T-helper 2 cell treated with Interferon-gamma antibody and Interleukin-4, amounts not matched to agents 5 μg/mL and 100 μg/mL, for 36 hours (primary cell): ENCODE measurements at regions not wholly inside any gene's neighbourhood (a gene's known extent, or its start where the extent isn't known, plus 50 kb on each side); places are given as distances from the start of the nearest gene placed in this dataset.

ENCODE experiments used
- DNase-seq: peaks from one replicate; pipeline ENCODE4 v3.0.0; 2021; ENCODE audit warnings: low spot score
- H3K27ac Mint-ChIP-seq: one replicate; pipeline ENCODE4 v1.8.0; 2021; ENCODE audit warnings: mild to moderate bottlenecking, mixed read lengths
- H3K27me3 Mint-ChIP-seq: one replicate; pipeline ENCODE4 v1.8.0; 2021; ENCODE audit warnings: low read depth, mixed read lengths
- H3K36me3 Mint-ChIP-seq: one replicate; pipeline ENCODE4 v1.8.0; 2021; ENCODE audit warnings: low read depth, mixed read lengths
- H3K4me1 Mint-ChIP-seq: one replicate; pipeline ENCODE4 v1.8.0; 2021; ENCODE audit warnings: low read depth, mixed read lengths
- H3K4me3 Mint-ChIP-seq: one replicate; pipeline ENCODE4 v1.8.0; 2022; ENCODE audit warnings: mild to moderate bottlenecking, moderate library complexity, mixed read lengths
- H3K9me3 Mint-ChIP-seq: one replicate; pipeline ENCODE4 v1.8.0; 2021; ENCODE audit warnings: mixed read lengths

GRCh38 chr10:2137549-2138174, 400.3 kb upstream of the ADARB2 start:
- H3K36me3 Mint-ChIP-seq: no peaks in the 10 kb centered on the region
- DNase-seq: no peak

DNA sequence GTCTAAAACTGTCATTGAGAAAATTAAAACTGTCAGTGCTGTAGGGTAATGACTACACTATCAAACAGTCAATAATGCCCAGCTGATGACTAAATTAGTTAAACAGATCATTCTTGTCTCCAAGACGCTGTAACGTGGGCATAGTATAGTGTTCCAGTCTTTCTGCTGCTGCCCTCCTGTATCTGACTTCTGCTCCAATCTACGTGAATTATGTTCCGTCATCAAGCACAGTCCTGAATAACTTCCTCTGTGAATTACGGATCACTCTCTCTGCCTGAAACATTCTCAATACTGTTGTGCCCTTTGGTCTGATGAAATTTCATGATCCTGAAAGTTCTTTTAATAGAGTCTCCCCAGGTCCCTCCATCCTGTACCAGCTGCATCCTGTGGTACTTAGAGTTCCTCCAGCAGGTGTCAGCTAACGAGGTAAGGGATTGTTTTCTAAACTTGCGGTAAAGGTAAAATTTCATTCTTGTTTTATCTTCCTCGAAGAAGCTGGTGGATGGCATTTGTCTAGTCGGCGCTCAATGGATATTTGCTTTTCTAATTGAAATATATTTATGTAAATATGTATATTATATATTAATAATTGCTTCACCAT, 393.5 kb upstream of the ADARB2 start:
- Mint-ChIP-seq H3K36me3 (no peaks in the 10 kb centered on the region), H3K4me1 (no peaks in the 10 kb centered on the region), H3K4me3 (no peak overlapping the region), H3K27ac (no peak overlapping the region), H3K27me3 (no peaks in the 10 kb centered on the region), H3K9me3 (no peaks in the 10 kb centered on the region)
- no peak for DNase-seq

More at GRCh38 chr10:2137549-2138174, 400.3 kb upstream of the ADARB2 start:
- Mint-ChIP-seq H3K4me3 (no peak overlapping the region), H3K4me1 (no peaks in the 10 kb centered on the region), H3K27ac (no peak overlapping the region), H3K9me3 (no peaks in the 10 kb centered on the region), H3K27me3 (no peaks in the 10 kb centered on the region)

GRCh38 chr10:2128991-2129390, 391.7 kb upstream of the ADARB2 start:
- Mint-ChIP-seq H3K9me3 (no peaks in the 10 kb centered on the region), H3K36me3 (no peaks in the 10 kb centered on the region), H3K4me1 (no peaks in the 10 kb centered on the region), H3K4me3 (no peak overlapping the region), H3K27me3 (no peaks in the 10 kb centered on the region), H3K27ac (no peak overlapping the region)
- DNase-seq: no peak

GRCh38 chr10:2124135-2124534, 386.8 kb upstream of the ADARB2 start:
- H3K27ac Mint-ChIP-seq: no peak overlapping the region
- H3K36me3 Mint-ChIP-seq: no peaks in the 10 kb centered on the region
- no peaks in the 10 kb centered on the region for H3K4me1 Mint-ChIP-seq
- no peaks in the 10 kb centered on the region for H3K9me3 Mint-ChIP-seq
- H3K27me3 Mint-ChIP-seq: no peaks in the 10 kb centered on the region
- DNase-seq: no peak
- no peak overlapping the region for H3K4me3 Mint-ChIP-seq

GRCh38 chr10:2122431-2123124, 385.3 kb upstream of the ADARB2 start:
- Mint-ChIP-seq H3K27ac (no peak overlapping the region), H3K36me3 (no peaks in the 10 kb centered on the region), H3K9me3 (no peaks in the 10 kb centered on the region), H3K4me3 (no peak overlapping the region), H3K4me1 (no peaks in the 10 kb centered on the region), H3K27me3 (no peaks in the 10 kb centered on the region)
- no peak for DNase-seq

- Mint-ChIP-seq H3K4me1 (no peaks in the 10 kb centered on the region), H3K27ac (no peak overlapping the region), H3K36me3 (no peaks in the 10 kb centered on the region), H3K9me3 (no peaks in the 10 kb centered on the region), H3K4me3 (no peak overlapping the region), H3K27me3 (no peaks in the 10 kb centered on the region)
- no peak for DNase-seq
Measured at GRCh38 chr10:2121929-2122328, 384.6 kb upstream of the ADARB2 start.

GRCh38 chr10:2121315-2121714, 384.0 kb upstream of the ADARB2 start:
- H3K4me1 Mint-ChIP-seq: no peaks in the 10 kb centered on the region
- no peak overlapping the region for H3K4me3 Mint-ChIP-seq
- no peak overlapping the region for H3K27ac Mint-ChIP-seq
- no peaks in the 10 kb centered on the region for H3K27me3 Mint-ChIP-seq
- H3K36me3 Mint-ChIP-seq: no peaks in the 10 kb centered on the region
- H3K9me3 Mint-ChIP-seq: no peaks in the 10 kb centered on the region
- DNase-seq: no peak

- Mint-ChIP-seq H3K4me3 (no peak overlapping the region), H3K4me1 (no peaks in the 10 kb centered on the region), H3K36me3 (no peaks in the 10 kb centered on the region)
Measured at GRCh38 chr10:2120746-2121145, 383.4 kb upstream of the ADARB2 start.

DNA sequence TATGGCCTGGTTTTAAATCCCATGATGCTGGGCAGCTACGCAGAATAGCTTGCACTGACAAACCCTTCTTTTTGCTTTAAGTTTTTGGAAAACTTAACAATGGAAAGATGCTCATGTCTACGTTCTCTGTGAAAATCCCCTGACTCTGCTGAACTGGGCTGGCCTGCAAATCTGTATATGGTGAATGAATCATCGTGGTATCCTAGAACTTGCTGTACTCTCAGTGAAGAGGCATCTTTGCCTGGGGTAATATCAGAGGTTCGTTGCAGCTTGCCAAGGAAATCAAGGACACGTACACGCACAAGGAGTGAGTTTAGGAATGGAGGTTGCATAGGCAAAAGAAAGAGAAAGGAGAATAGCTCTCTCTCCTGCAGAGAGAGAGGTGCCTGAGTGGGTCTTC, 382.0 kb upstream of the ADARB2 start:
- Mint-ChIP-seq H3K27ac (no peak overlapping the region), H3K4me3 (no peak overlapping the region), H3K4me1 (no peaks in the 10 kb centered on the region), H3K36me3 (no peaks in the 10 kb centered on the region), H3K9me3 (no peaks in the 10 kb centered on the region), H3K27me3 (no peaks in the 10 kb centered on the region)
- DNase-seq: no peak

More at GRCh38 chr10:2120746-2121145, 383.4 kb upstream of the ADARB2 start:
- no peak for DNase-seq
- no peak overlapping the region for H3K27ac Mint-ChIP-seq
- H3K27me3 Mint-ChIP-seq: no peaks in the 10 kb centered on the region
- no peaks in the 10 kb centered on the region for H3K9me3 Mint-ChIP-seq

DNA sequence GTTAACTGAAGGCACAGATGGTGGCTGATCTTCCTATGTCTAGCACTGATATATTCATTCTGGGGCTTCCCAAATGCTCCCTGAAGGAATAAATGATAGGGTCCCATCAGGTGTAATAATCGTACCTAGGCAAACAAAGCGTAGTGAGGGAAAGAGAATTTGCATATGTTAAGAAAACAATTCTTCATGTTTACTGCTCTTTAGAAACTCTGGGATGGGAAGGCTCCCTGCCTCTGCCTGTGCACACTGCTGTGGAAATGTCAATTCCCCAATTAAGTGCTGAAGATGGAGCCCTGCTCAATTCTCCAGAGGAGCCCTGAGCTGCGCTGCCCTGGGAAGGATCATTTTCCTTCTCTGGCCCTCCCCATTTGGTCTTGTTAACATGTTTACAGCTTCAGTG, 380.9 kb upstream of the ADARB2 start:
- Mint-ChIP-seq H3K27ac (no peak overlapping the region), H3K4me1 (no peaks in the 10 kb centered on the region), H3K27me3 (no peaks in the 10 kb centered on the region), H3K9me3 (no peaks in the 10 kb centered on the region), H3K36me3 (no peaks in the 10 kb centered on the region), H3K4me3 (no peak overlapping the region)
- DNase-seq: no peak

- Mint-ChIP-seq H3K27ac (no peak overlapping the region), H3K27me3 (no peaks in the 10 kb centered on the region), H3K4me1 (no peaks in the 10 kb centered on the region), H3K4me3 (no peak overlapping the region), H3K9me3 (no peaks in the 10 kb centered on the region), H3K36me3 (no peaks in the 10 kb centered on the region)
- no peak for DNase-seq
Measured at GRCh38 chr10:2117641-2118040, 380.3 kb upstream of the ADARB2 start.

GRCh38 chr10:2111965-2112364, 374.6 kb upstream of the ADARB2 start:
- no peak for DNase-seq
- Mint-ChIP-seq H3K27me3 (no peaks in the 10 kb centered on the region), H3K36me3 (no peaks in the 10 kb centered on the region), H3K4me1 (no peaks in the 10 kb centered on the region), H3K27ac (no peak overlapping the region), H3K9me3 (no peaks in the 10 kb centered on the region), H3K4me3 (no peak overlapping the region)

GRCh38 chr10:2108496-2108895, 371.2 kb upstream of the ADARB2 start:
- H3K27me3 Mint-ChIP-seq: no peaks in the 10 kb centered on the region
- H3K4me1 Mint-ChIP-seq: no peaks in the 10 kb centered on the region
- H3K4me3 Mint-ChIP-seq: no peak overlapping the region

GRCh38 chr10:2106641-2107040, 369.3 kb upstream of the ADARB2 start:
- Mint-ChIP-seq H3K4me3 (no peak overlapping the region), H3K9me3 (no peaks in the 10 kb centered on the region), H3K27ac (no peak overlapping the region), H3K27me3 (no peaks in the 10 kb centered on the region), H3K36me3 (no peaks in the 10 kb centered on the region), H3K4me1 (no peaks in the 10 kb centered on the region)
- DNase-seq: no peak

More at GRCh38 chr10:2108496-2108895, 371.2 kb upstream of the ADARB2 start:
- Mint-ChIP-seq H3K27ac (no peak overlapping the region), H3K9me3 (no peaks in the 10 kb centered on the region), H3K36me3 (no peaks in the 10 kb centered on the region)
- no peak for DNase-seq
